GM18870 (cell line): ENCODE measurements at regions not wholly inside any gene's neighbourhood (a gene's known extent, or its start where the extent isn't known, plus 50 kb on each side); places are given as distances from the start of the nearest gene placed in this dataset.

ENCODE experiments used
- ATAC-seq: cut with Tn5 transposase; IDR thresholded peaks from one replicate; pipeline ENCODE4 v1.9.1; 2021; ENCODE audit warnings: moderate library complexity; ENCODE audit not compliant: unreplicated experiment

GRCh38 chr15:61798631-61799030 is 261.6 kb downstream of the VPS13C start:
- no peak for ATAC-seq

- ATAC-seq, result no peak
Measured at GRCh38 chr15:61796056-61796455, 264.2 kb downstream of the VPS13C start.

GRCh38 chr15:61794881-61795280 is 265.4 kb downstream of the VPS13C start:
- no peak for ATAC-seq

GRCh38 chr15:61794276-61794675 is 266.0 kb downstream of the VPS13C start:
- no peak for ATAC-seq

GRCh38 chr15:61784734-61785133 is 275.5 kb downstream of the VPS13C start:
- no peak for ATAC-seq

GRCh38 chr15:61780278-61780980 is 279.8 kb downstream of the VPS13C start:
- ATAC-seq, result no peak

- no peak for ATAC-seq
Measured at GRCh38 chr15:61777689-61778088, 282.6 kb downstream of the VPS13C start.

GRCh38 chr15:61769557-61769956 is 290.7 kb downstream of the VPS13C start:
- no peak for ATAC-seq

- no peak for ATAC-seq
Measured at GRCh38 chr15:61768131-61768530, 292.1 kb downstream of the VPS13C start.

- ATAC-seq, result no peak
Measured at GRCh38 chr15:61764981-61765380, 295.3 kb downstream of the VPS13C start.

GRCh38 chr15:61764141-61764540 is 296.1 kb downstream of the VPS13C start:
- no peak for ATAC-seq

GRCh38 chr15:61762676-61763075 is 297.6 kb downstream of the VPS13C start:
- ATAC-seq, result no peak

GRCh38 chr15:61759639-61760038 is 300.6 kb downstream of the VPS13C start:
- no peak for ATAC-seq

GRCh38 chr15:61756071-61756820 is 304.0 kb downstream of the VPS13C start:
- ATAC-seq, result no peak

GRCh38 chr15:61755467-61755866 is 304.8 kb downstream of the VPS13C start:
- no peak for ATAC-seq

GRCh38 chr15:61753018-61753710 is 307.1 kb downstream of the VPS13C start:
- no peak for ATAC-seq

- ATAC-seq, result no peak
Measured at GRCh38 chr15:61752001-61752400, 308.2 kb downstream of the VPS13C start.

GRCh38 chr15:61750271-61751084 is 309.8 kb downstream of the VPS13C start:
- ATAC-seq, result no peak

GRCh38 chr15:61749169-61749568 is 311.1 kb downstream of the VPS13C start:
- no peak for ATAC-seq

- no peak for ATAC-seq
Measured at GRCh38 chr15:61748529-61748928, 311.7 kb downstream of the VPS13C start.

- ATAC-seq, result no peak
Measured at GRCh38 chr15:61746589-61746988, 313.7 kb downstream of the VPS13C start.
